Neuronal stem cell (in vitro differentiated cells): ENCODE measurements at regions not wholly inside any gene's neighbourhood (a gene's known extent, or its start where the extent isn't known, plus 50 kb on each side); places are given as distances from the start of the nearest gene placed in this dataset.

Experiments used
- DNase-seq: peaks from one replicate; pipeline ENCODE4 v3.0.0-alpha.2; 2013; ENCODE audit warnings: low spot score
- H2AFZ ChIP-seq: one replicate; pipeline ENCODE4 v1.6.1; 2013; ENCODE audit warnings: mild to moderate bottlenecking, low read length, inconsistent platforms
- H2AK5ac ChIP-seq: 2 replicates; pipeline ENCODE4 v1.6.1; 2013; ENCODE audit warnings: low read depth, mild to moderate bottlenecking, inconsistent platforms, low read length, moderate library complexity, mixed read lengths
- H2BK120ac ChIP-seq: 2 replicates; pipeline ENCODE4 v1.6.1; 2013; ENCODE audit warnings: low read depth, mild to moderate bottlenecking, inconsistent platforms, low read length, moderate library complexity, mixed read lengths
- H2BK12ac ChIP-seq: one replicate; pipeline ENCODE4 v1.6.1; 2013; ENCODE audit warnings: low read length, inconsistent platforms
- H2BK15ac ChIP-seq: 2 replicates; pipeline ENCODE4 v1.6.1; 2013; ENCODE audit warnings: mild to moderate bottlenecking, low read length, inconsistent platforms, mixed read lengths
- H2BK5ac ChIP-seq: one replicate; pipeline ENCODE4 v1.6.1; 2013; ENCODE audit warnings: inconsistent platforms, mild to moderate bottlenecking, low read length, moderate library complexity
- H3K14ac ChIP-seq: one replicate; pipeline ENCODE4 v1.6.1; 2013; ENCODE audit warnings: low read length, inconsistent platforms
- H3K18ac ChIP-seq: 2 replicates; pipeline ENCODE4 v1.6.1; 2013; ENCODE audit warnings: low read length, inconsistent platforms
- H3K23ac ChIP-seq: 2 replicates; pipeline ENCODE4 v1.6.1; 2013; ENCODE audit warnings: low read depth, mild to moderate bottlenecking, mixed read lengths, low read length, inconsistent platforms; ENCODE audit not compliant: poor library complexity
- H3K27ac ChIP-seq: replicated peaks from 3 replicates; pipeline ENCODE4 v1.5.1; 2013; ENCODE audit warnings: low read length, inconsistent platforms
- H3K27me3 ChIP-seq, 3 experiments: 2 replicates each; pipeline ENCODE4 v1.6.1; 2013; ENCODE audit warnings: low read length in 3 of 3, mild to moderate bottlenecking in 2 of 3, inconsistent platforms in 1 of 3, low read depth in 1 of 3, mixed read lengths in 1 of 3, moderate library complexity in 1 of 3; ENCODE audit not compliant: control insufficient read depth in 3 of 3, insufficient read depth in 3 of 3
- H3K36me3 ChIP-seq, 2 donors: replicated peaks in 1 of 2; 2 replicates each; pipeline ENCODE4 v1.6.1; 2013; ENCODE audit warnings: low read length in 2 of 2; ENCODE audit not compliant: control insufficient read depth in 2 of 2, insufficient read depth in 2 of 2
- H3K4ac ChIP-seq: 2 replicates; pipeline ENCODE4 v1.6.1; 2013; ENCODE audit warnings: inconsistent platforms, mild to moderate bottlenecking, low read length, moderate library complexity
- H3K4me1 ChIP-seq, 2 donors: 1 replicate in 1 of 2; 2 replicates in 1 of 2; pipeline ENCODE4 v1.6.1; 2013; ENCODE audit warnings: low read length in 2 of 2, low read depth in 1 of 2; ENCODE audit not compliant: control insufficient read depth in 2 of 2, insufficient read depth in 1 of 2
- H3K4me2 ChIP-seq: one replicate; pipeline ENCODE4 v1.6.1; 2013; ENCODE audit warnings: mild to moderate bottlenecking, low read length, inconsistent platforms; ENCODE audit not compliant: insufficient read depth, poor library complexity, severe bottlenecking
- H3K4me3 ChIP-seq, 2 donors: 2 replicates each; pipeline ENCODE4 v1.5.1; 2013; ENCODE audit warnings: low read length in 2 of 2, mild to moderate bottlenecking in 2 of 2, inconsistent platforms in 1 of 2, moderate library complexity in 1 of 2
- H3K79me1 ChIP-seq: one replicate; pipeline ENCODE4 v1.6.1; 2013; ENCODE audit warnings: low read depth, mild to moderate bottlenecking, inconsistent platforms, low read length, moderate library complexity
- H3K9ac ChIP-seq: one replicate; pipeline ENCODE4 v1.6.1; 2013; ENCODE audit warnings: mild to moderate bottlenecking, low read depth, low read length, inconsistent platforms; ENCODE audit not compliant: poor library complexity
- H3K9me3 ChIP-seq, 2 donors: replicated peaks in 1 of 2; 2 replicates each; pipeline versions ENCODE3 to v1.6.1; 2013; ENCODE audit warnings: low read length in 2 of 2, mild to moderate bottlenecking in 2 of 2, inconsistent platforms in 1 of 2, low read depth in 1 of 2, mixed read lengths in 1 of 2, moderate library complexity in 1 of 2; ENCODE audit not compliant: control insufficient read depth in 2 of 2, insufficient read depth in 1 of 2
- H4K8ac ChIP-seq: one replicate; pipeline ENCODE4 v1.6.1; 2013; ENCODE audit warnings: low read depth, mild to moderate bottlenecking, inconsistent platforms, low read length, moderate library complexity
- H4K91ac ChIP-seq: one replicate; pipeline ENCODE4 v1.6.1; 2013; ENCODE audit warnings: low read length, low read depth, mild to moderate bottlenecking, inconsistent platforms; ENCODE audit not compliant: poor library complexity
- WGBS, 2 donors: extraction: QIAGEN DNeasy Blood & Tissue Kit; methylation state at CpG; one replicate each; pipeline ENCODE4 v1.1.7; 2013; ENCODE audit warnings: missing lambda C conversion rate in 2 of 2, mixed read lengths in 1 of 2; ENCODE audit not compliant: insufficient read length in 2 of 2, insufficient replicate concordance in 1 of 2; ENCODE audit errors: extremely low coverage in 2 of 2; 5-methylcytosine and 5-hydroxymethylcytosine counted together

DNA sequence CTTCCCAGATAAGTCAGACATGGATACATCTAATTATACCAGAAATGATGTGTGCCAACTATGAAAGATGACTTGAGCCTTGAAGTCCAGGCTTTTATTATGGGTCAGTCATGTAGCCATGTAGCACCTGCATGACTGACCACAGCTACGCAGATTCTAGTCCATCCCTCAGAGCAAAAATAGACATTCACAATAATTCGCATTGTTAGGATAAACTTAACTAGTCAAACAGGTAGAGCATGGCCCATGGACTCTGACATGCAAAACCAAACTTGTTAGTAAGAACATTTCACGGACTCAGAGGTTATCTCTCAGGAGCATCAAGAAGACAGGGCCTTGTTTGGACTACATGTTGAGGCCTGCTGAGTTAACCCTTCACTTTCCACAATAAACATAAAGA, 132.6 kb downstream of the PWWP3B start:
- no peaks in the 10 kb centered on the region for H3K4me1 ChIP-seq
- no CpG with 5 or more reads among the region's 3 CpGs for WGBS, 2 donors
- H3K4me3 ChIP-seq, result no peak overlapping the region
- H3K27me3 ChIP-seq, result no peaks in the 10 kb centered on the region
- H2AK5ac ChIP-seq, result no peak overlapping the region
- no peak overlapping the region for H2BK15ac ChIP-seq
- H3K9me3 ChIP-seq, result no peaks in the 10 kb centered on the region
- no peaks in the 10 kb centered on the region for H3K36me3 ChIP-seq
- no peak overlapping the region for H3K18ac ChIP-seq
- no peak overlapping the region for H4K91ac ChIP-seq
- H2AFZ ChIP-seq, result no peak overlapping the region
- no peak for DNase-seq
- H3K4ac ChIP-seq, result no peak overlapping the region
- H3K4me2 ChIP-seq, result no peak overlapping the region
- H4K8ac ChIP-seq, result no peak overlapping the region
- H3K27ac ChIP-seq, result no peak overlapping the region
- no peak overlapping the region for H2BK5ac ChIP-seq
- no peak overlapping the region for H3K9ac ChIP-seq
- no peak overlapping the region for H2BK12ac ChIP-seq
- H3K79me1 ChIP-seq, result no peaks in the 10 kb centered on the region
- H2BK120ac ChIP-seq, result no peak overlapping the region
- H3K23ac ChIP-seq, result no peak overlapping the region
- H3K14ac ChIP-seq, result no peak overlapping the region

DNA sequence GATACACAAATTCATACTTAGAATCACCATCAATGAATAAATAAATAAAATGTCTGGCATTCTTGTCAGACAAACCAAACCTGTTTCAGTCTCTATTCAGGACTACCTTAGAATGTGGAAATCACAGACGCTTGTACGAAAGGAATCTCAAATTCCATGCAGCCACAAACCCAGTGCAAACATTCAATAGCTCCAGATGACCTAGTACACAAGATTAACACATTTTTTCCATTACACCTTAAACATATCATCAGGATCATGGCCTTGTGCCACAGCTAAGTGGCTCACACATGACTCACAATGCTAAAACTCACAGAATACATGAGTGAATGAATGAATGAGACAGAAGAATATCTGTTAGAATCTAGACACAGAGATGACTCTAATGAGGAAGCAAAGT, 134.2 kb downstream of the PWWP3B start:
- no peak for DNase-seq
- no peak overlapping the region for H2BK15ac ChIP-seq
- no CpG with 5 or more reads among the region's 2 CpGs for WGBS, 2 donors
- no peak overlapping the region for H3K18ac ChIP-seq
- H2BK5ac ChIP-seq, result no peak overlapping the region
- no peaks in the 10 kb centered on the region for H3K79me1 ChIP-seq
- H2BK12ac ChIP-seq, result no peak overlapping the region
- no peak overlapping the region for H3K9ac ChIP-seq
- H3K4me3 ChIP-seq, result no peak overlapping the region
- H3K4me2 ChIP-seq, result no peak overlapping the region
- H3K4ac ChIP-seq, result no peak overlapping the region
- no peak overlapping the region for H3K27ac ChIP-seq
- no peaks in the 10 kb centered on the region for H3K4me1 ChIP-seq
- H3K14ac ChIP-seq, result no peak overlapping the region
- no peaks in the 10 kb centered on the region for H3K9me3 ChIP-seq
- H4K8ac ChIP-seq, result no peak overlapping the region
- no peaks in the 10 kb centered on the region for H3K36me3 ChIP-seq
- H3K27me3 ChIP-seq, result no peaks in the 10 kb centered on the region
- no peak overlapping the region for H2BK120ac ChIP-seq
- no peak overlapping the region for H4K91ac ChIP-seq
- no peak overlapping the region for H3K23ac ChIP-seq
- no peak overlapping the region for H2AFZ ChIP-seq
- H2AK5ac ChIP-seq, result no peak overlapping the region

GRCh38 chrX:106306391-106306947, 138.4 kb downstream of the PWWP3B start:
- no CpG with 5 or more reads among the region's 7 CpGs for WGBS, 2 donors
- Histone ChIP-seq H3K79me1 (no peaks in the 10 kb centered on the region), H3K4me1 (no peaks in the 10 kb centered on the region), H2BK120ac (no peak overlapping the region), H4K91ac (no peak overlapping the region), H2BK12ac (no peak overlapping the region), H3K23ac (no peak overlapping the region), H2AFZ (no peak overlapping the region), H3K14ac (no peak overlapping the region), H3K4me2 (no peak overlapping the region), H3K18ac (no peak overlapping the region), H4K8ac (no peak overlapping the region), H3K27me3 (no peaks in the 10 kb centered on the region), H3K9ac (no peak overlapping the region), H3K9me3 (no peaks in the 10 kb centered on the region), H3K36me3 (no peaks in the 10 kb centered on the region), H3K4me3 (no peak overlapping the region), H2AK5ac (no peak overlapping the region), H3K4ac (no peak overlapping the region), H2BK15ac (no peak overlapping the region), H3K27ac (no peak overlapping the region), H2BK5ac (no peak overlapping the region)
- DNase-seq, result no peak

DNA sequence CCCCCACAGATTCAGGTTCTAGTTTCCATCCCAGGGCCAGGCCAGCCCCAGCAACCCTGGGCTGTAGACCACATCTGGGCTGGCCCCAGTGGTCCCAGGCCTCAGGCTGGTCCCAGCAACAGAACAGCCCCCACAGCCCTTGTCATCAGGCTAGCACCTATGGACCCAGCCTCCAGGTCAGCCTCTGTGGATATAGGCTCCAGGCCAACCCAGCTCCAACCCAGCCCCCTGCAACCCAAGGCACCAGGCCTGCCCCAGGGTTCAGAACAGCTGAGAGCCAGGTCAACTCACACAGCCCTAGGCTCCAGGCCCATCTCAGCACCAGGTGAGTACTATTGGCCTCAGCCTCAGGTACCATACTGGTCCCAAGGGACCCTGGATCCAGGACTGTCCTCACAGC, 155.3 kb downstream of the PWWP3B start:
- Histone ChIP-seq H3K9me3 (no peaks in the 10 kb centered on the region), H2AFZ (no peak overlapping the region), H2BK120ac (no peak overlapping the region), H2BK15ac (no peak overlapping the region), H3K18ac (no peak overlapping the region), H3K4me2 (no peak overlapping the region), H3K14ac (no peak overlapping the region), H3K27me3 (no peaks in the 10 kb centered on the region), H3K79me1 (no peaks in the 10 kb centered on the region), H4K91ac (no peak overlapping the region), H3K4me3 (no peak overlapping the region), H3K9ac (no peak overlapping the region), H3K23ac (no peak overlapping the region), H3K27ac (no peak overlapping the region), H3K36me3 (no peaks in the 10 kb centered on the region), H4K8ac (no peak overlapping the region), H3K4me1 (no peaks in the 10 kb centered on the region), H2BK5ac (no peak overlapping the region), H2AK5ac (no peak overlapping the region), H2BK12ac (no peak overlapping the region), H3K4ac (no peak overlapping the region)
- DNase-seq, result no peak
